Forelimb muscle (tissue), 1 donor: ENCODE measurements at regions not wholly inside any gene's neighbourhood (a gene's known extent, or its start where the extent isn't known, plus 50 kb on each side); places are given as distances from the start of the nearest gene placed in this dataset.

ENCODE experiments used
- DNase-seq: peaks from one replicate; pipeline ENCODE4 v3.0.0-alpha.2; 2013; ENCODE audit warnings: low read depth

DNA sequence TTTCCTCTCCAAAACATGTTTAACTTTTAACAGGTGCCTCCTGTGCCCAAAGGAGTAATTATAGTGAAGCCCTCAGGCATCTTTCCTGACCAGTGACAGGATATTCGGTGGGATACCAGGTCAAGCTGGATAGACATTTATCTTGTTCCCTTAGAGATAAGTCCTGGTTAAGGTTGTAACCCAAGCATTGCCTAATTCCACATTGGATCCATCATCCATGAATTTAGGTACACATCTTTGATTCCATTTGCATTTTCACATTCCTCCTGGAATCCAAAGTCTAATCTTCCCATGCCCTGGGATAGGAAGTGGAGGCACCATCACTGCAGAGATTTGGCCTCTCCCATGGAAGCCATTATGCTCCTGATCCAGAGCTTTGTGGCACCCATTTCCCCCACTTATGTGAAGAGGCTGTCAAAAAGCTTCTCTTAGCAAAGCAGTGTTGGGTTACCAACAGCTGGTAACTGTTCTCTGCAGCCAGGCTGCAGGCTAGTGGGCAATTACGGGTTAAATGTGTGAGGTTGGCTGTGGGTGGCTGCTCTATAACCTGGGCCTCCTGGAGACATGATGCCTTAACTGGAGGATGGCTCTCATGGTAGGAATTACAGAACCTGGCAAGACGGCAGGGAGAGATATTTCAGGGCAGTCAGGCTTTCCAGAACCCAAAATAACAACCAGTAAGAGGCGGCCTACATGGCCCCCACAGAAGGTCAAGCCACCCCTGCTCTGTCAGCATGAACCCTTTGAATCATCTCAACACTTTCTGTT lies 96.9 kb upstream of the VGLL2 start:
- no peak for DNase-seq

DNA sequence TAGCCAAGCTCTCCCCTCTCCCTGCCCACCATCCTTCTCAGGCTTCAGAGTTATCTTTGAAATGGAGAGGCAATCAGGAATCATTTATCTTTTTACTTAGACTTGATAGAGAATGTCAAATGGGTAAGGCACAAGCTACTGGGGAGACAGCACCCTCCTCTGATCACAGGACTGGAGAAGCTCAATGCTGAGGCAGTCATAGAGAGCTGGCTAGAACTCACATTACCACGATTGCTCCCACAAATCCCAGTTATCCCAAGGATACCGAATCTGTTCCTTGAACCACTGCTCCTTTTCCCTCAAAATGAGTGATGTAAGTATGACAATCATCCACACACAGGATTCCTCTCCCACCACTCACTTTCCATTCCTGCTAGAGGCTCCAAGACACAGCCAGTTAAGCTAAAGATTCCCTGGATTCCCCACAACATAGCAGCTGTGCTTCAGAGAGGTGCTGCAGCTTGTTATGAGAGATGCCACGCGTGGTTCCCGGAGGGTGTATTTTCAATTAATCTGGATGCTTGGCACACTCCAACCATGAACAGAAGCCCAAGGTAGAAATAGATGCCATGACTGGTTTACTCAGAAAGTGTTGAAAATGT lies 96.2 kb upstream of the VGLL2 start:
- no peak for DNase-seq

DNA sequence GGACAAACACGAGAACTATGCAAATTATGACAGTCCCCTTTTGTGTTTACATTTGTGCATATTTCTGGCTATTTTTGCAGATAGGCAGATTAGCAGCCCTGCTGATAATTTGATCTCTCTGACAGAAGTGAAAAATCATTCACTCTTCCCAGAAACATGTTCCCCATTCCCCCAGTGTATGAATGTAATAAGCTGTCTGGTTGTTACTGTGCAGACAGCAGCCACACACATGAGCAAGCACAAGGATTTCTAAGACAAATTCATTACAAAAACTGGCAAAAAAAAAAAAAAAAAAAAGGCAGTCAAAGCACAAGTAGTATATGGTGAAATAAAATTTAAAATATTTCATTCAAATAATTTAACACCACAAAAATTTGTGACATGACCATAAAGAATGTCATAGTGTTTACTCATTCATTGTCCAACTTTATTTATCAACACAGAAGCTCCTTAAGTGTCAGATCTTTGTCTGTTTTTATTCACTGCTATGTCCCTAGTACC lies 95.5 kb upstream of the VGLL2 start:
- DNase-seq: no peak

GRCh38 chr6:117174835-117175360 lies 90.5 kb upstream of the VGLL2 start:
- no peak for DNase-seq

GRCh38 chr6:117188627-117189201 lies 76.6 kb upstream of the VGLL2 start:
- no peak for DNase-seq

GRCh38 chr6:117191009-117191408 lies 74.3 kb upstream of the VGLL2 start:
- no peak for DNase-seq

GRCh38 chr6:117191448-117191847 lies 73.9 kb upstream of the VGLL2 start:
- no peak for DNase-seq

DNA sequence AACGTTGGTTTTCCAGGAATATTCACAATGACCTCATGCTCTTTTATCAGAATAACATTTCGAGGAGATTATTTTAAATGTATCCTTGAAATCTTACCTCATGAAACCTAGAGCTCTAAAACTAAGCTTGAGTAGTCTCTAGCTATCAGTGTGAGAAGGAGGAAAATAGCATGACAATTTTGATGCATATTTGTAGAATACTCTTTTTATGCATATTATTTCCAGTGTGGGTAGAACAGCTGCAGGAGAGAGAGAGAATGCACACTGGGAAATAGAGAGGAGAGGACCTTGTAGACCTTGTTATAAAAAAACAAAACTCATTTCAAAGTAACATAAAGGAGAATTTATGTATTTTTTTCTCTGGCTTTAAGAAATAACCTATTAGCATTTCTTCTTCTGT lies 71.1 kb upstream of the VGLL2 start:
- no peak for DNase-seq

GRCh38 chr6:117194978-117195377 lies 70.4 kb upstream of the VGLL2 start:
- peak; percentile 13 for DNase-seq

GRCh38 chr6:117195728-117196127 lies 69.6 kb upstream of the VGLL2 start:
- DNase-seq: no peak

- DNase-seq: no peak
Observed at GRCh38 chr6:117200067-117200466, 65.3 kb upstream of the VGLL2 start.

DNA sequence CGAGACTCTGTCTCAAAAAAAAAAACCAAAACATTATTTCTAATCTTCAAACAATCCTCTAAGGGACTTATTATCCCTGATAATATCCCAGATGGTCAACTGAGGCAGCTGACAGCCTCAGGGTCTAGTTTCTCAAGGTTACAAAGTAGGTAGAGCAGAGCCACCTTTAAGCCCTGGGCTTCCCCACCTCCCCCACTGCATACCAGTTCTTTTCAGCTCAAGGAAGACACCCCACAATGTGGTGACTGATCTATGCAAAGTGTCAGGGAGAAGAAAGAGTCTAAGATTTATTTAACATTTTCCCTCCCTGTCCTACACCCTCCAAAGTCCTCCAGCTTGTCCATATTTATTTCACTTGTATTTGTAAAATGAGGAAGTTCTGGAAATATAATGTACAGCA lies 60.5 kb upstream of the VGLL2 start:
- DNase-seq: no peak

GRCh38 chr6:117205876-117206275 lies 59.5 kb upstream of the VGLL2 start:
- DNase-seq: no peak

GRCh38 chr6:117206522-117206921 lies 58.8 kb upstream of the VGLL2 start:
- no peak for DNase-seq

GRCh38 chr6:117206944-117207687 lies 58.2 kb upstream of the VGLL2 start:
- no peak for DNase-seq

GRCh38 chr6:117210279-117210678 lies 55.1 kb upstream of the VGLL2 start:
- DNase-seq: no peak

GRCh38 chr6:117215353-117216090 lies 49.8 kb upstream of the VGLL2 start:
- no peak for DNase-seq
